Nephron progenitor cell (in vitro differentiated cells): ENCODE measurements at regions not wholly inside any gene's neighbourhood (a gene's known extent, or its start where the extent isn't known, plus 50 kb on each side); places are given as distances from the start of the nearest gene placed in this dataset.

ENCODE experiments used
- DNase-seq: peaks from one replicate; pipeline ENCODE4 v3.0.0; 2021
- H3K27ac Mint-ChIP-seq: 2 replicates; pipeline ENCODE4 v1.8.0; 2021; ENCODE audit warnings: mild to moderate bottlenecking, moderate library complexity, mixed read lengths
- H3K27me3 Mint-ChIP-seq: 2 replicates; pipeline ENCODE4 v1.8.0; 2021; ENCODE audit warnings: mild to moderate bottlenecking, low read depth, mixed read lengths; ENCODE audit not compliant: poor library complexity
- H3K36me3 Mint-ChIP-seq: 2 replicates; pipeline ENCODE4 v1.8.0; 2021; ENCODE audit warnings: low read depth, mixed read lengths
- H3K4me1 Mint-ChIP-seq: 2 replicates; pipeline ENCODE4 v1.8.0; 2021; ENCODE audit warnings: mixed read lengths
- H3K4me3 Mint-ChIP-seq: 2 replicates; pipeline ENCODE4 v1.8.0; 2021; ENCODE audit warnings: mild to moderate bottlenecking, moderate library complexity, mixed read lengths
- H3K9me3 Mint-ChIP-seq: 2 replicates; pipeline ENCODE4 v1.8.0; 2021; ENCODE audit warnings: mild to moderate bottlenecking, moderate library complexity, mixed read lengths
- TF ChIP-seq, protein P1 (sequence below): fragments of 200-600 bp; sonication (generic); IDR thresholded peaks from 2 replicates; pipeline ENCODE4 v1.5.0; 2021; ENCODE audit warnings: antibody characterized with exemption

DNA sequence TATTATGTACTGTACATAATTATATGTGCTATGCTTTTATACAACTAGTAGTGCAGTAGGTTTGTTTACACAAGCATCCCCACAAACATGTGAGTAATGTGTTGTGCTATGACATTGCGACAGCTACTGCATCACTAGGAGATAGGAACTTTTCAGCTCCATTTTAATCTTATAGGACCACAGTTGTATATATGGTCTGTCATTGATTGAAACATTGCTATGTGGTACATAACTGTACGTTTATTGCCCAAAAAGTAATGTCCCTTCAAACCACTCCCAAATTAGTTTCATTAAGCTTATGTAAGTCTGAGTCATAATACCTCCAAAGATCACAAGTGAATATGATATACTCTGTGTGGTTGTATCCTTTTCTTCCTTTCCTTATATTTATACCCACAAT is 183.2 kb upstream of the POT1 start:
- Mint-ChIP-seq H3K4me3 (no peak overlapping the region), H3K36me3 (no peaks in the 10 kb centered on the region), H3K27me3 (peaks cover 4% of the 10 kb centered on the region), H3K27ac (no peak overlapping the region), H3K4me1 (no peaks in the 10 kb centered on the region), H3K9me3 (peaks cover 9% of the 10 kb centered on the region)
- DNase-seq = no peak
- TF ChIP-seq, protein P1, sequence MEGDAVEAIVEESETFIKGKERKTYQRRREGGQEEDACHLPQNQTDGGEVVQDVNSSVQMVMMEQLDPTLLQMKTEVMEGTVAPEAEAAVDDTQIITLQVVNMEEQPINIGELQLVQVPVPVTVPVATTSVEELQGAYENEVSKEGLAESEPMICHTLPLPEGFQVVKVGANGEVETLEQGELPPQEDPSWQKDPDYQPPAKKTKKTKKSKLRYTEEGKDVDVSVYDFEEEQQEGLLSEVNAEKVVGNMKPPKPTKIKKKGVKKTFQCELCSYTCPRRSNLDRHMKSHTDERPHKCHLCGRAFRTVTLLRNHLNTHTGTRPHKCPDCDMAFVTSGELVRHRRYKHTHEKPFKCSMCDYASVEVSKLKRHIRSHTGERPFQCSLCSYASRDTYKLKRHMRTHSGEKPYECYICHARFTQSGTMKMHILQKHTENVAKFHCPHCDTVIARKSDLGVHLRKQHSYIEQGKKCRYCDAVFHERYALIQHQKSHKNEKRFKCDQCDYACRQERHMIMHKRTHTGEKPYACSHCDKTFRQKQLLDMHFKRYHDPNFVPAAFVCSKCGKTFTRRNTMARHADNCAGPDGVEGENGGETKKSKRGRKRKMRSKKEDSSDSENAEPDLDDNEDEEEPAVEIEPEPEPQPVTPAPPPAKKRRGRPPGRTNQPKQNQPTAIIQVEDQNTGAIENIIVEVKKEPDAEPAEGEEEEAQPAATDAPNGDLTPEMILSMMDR = no peak

DNA sequence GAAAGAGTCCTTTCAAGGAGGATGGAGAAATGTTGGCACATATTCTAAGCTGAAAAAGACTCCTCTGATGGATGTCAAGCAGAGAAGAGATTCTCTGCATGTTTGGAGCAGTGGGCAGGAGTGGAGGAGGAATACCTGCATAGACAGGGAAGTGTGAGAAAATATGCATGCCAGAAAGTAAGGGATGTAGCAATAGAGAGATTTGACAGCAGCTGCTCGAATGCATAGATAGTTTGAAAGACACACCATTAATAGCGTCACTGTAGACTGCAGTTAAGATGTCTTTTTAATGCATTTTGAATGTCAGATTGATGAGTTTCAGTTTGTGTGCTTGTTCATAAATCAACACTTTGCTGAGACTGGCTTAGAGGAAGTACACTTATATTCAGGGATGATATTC is 169.9 kb upstream of the POT1 start:
- no peak for DNase-seq
- Mint-ChIP-seq H3K27me3 (peaks cover 5% of the 10 kb centered on the region), H3K4me3 (no peak overlapping the region), H3K27ac (no peak overlapping the region), H3K4me1 (no peaks in the 10 kb centered on the region), H3K36me3 (no peaks in the 10 kb centered on the region), H3K9me3 (no peaks in the 10 kb centered on the region)
- TF ChIP-seq, protein P1 = no peak

DNA sequence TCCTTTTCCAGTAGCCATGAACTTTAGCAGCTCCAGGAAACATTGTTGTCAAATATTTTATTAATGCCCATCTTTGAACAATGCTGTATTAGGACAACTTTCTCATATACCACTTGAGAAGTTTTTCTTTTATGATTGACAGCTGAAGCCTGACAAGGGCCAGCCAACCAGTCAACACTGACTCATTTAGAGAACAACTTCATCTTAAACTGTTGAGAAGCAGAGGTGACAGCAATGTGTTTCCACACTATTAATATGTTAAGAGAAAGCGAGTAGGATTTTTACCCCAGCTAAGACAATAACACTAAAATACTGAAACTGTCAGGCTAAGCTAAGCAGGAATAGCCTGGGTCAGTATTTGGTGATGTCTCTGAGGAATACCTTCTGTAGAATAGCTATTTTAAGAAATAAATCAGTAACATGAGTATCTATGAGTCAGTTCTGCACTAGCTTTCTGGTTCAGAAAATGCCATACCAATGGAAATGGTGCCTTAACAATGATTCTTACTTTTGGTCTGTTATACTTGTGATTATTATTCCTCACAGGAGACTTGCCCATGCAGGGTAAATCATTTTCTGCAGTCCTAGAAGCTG is 168.8 kb upstream of the POT1 start:
- H3K36me3 Mint-ChIP-seq = no peaks in the 10 kb centered on the region
- no peak for DNase-seq
- no peak overlapping the region for H3K27ac Mint-ChIP-seq
- TF ChIP-seq, protein P1 = no peak
- no peaks in the 10 kb centered on the region for H3K27me3 Mint-ChIP-seq
- no peaks in the 10 kb centered on the region for H3K9me3 Mint-ChIP-seq
- H3K4me3 Mint-ChIP-seq = no peak overlapping the region
- no peaks in the 10 kb centered on the region for H3K4me1 Mint-ChIP-seq

DNA sequence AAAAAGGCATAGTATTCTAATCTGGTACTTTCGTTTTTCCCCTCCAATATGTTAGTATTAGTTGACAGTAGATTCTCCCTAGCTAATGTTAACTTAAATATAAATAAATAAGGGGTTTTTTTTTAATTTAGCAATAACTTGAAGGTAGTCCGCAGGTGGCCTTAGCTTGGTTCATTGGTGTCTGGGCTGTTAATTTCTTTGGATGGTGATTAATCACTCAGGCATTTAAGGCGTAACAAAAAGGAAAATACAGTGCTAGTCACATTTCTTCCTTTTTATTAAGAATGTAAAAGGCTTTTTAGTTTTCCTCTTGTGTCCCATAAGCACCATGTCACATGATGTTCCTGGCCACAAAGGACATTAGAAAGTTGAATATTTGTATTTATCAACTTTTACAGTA is 161.0 kb upstream of the POT1 start:
- Mint-ChIP-seq H3K4me1 (no peaks in the 10 kb centered on the region), H3K9me3 (no peaks in the 10 kb centered on the region), H3K36me3 (no peaks in the 10 kb centered on the region), H3K27me3 (no peaks in the 10 kb centered on the region), H3K4me3 (no peak overlapping the region), H3K27ac (no peak overlapping the region)
- TF ChIP-seq, protein P1 = no peak
- DNase-seq = no peak

DNA sequence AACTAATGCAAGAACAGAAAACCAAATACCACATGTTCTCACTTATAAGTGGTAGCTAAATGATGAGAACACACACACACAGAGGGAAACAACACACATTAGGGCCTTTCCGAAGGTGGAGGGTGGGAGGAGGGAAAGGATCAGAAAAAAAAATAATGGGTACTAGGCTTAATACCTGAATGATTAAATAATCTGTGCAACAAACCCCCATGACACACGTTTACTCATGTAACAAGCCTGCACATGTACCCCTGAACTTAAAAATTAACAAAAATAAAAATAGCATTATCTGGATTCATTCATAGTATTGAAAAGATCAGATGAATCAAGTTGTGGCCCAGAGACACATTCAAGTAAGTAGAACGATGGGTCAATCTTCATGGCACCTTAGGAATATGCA is 159.5 kb upstream of the POT1 start:
- no peaks in the 10 kb centered on the region for H3K9me3 Mint-ChIP-seq
- no peaks in the 10 kb centered on the region for H3K27me3 Mint-ChIP-seq
- H3K4me3 Mint-ChIP-seq = no peak overlapping the region
- TF ChIP-seq, protein P1 = no peak
- H3K27ac Mint-ChIP-seq = no peak overlapping the region
- no peaks in the 10 kb centered on the region for H3K4me1 Mint-ChIP-seq
- no peaks in the 10 kb centered on the region for H3K36me3 Mint-ChIP-seq
- DNase-seq = no peak

DNA sequence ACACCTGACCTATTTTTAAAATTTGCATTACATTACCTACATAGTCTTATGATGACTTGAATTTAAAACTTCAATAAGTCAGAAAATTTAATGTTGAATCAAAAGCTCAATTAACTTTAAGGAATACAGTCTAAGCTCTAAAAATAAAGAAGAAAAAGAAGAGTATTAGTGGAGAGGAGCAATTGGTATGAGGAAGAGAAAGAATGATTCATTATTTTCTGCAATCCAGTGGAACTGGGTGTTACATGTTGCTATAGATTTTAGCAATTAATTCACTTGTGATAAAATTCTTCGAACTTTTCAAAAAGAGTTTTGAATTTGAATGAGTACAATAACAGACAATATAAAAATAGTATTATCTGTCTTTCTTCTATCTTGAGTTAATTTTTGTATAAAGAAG is 158.9 kb upstream of the POT1 start:
- TF ChIP-seq, protein P1 = no peak
- no peak for DNase-seq
- no peak overlapping the region for H3K4me3 Mint-ChIP-seq
- no peaks in the 10 kb centered on the region for H3K36me3 Mint-ChIP-seq
- no peaks in the 10 kb centered on the region for H3K9me3 Mint-ChIP-seq
- no peaks in the 10 kb centered on the region for H3K27me3 Mint-ChIP-seq
- no peaks in the 10 kb centered on the region for H3K4me1 Mint-ChIP-seq
- no peak overlapping the region for H3K27ac Mint-ChIP-seq
